ENCODE measurements at regions not wholly inside any gene's neighbourhood (a gene's known extent, or its start where the extent isn't known, plus 50 kb on each side); places are given as distances from the start of the nearest gene placed in this dataset.

GRCh38 chr1:163439471-163439870, 117.7 kb downstream of the NUF2 start:
- TF ChIP-seq POLR2A (IDR thresholded peaks at IDR 0.05) (no peak), CTCF (IDR thresholded peaks at IDR 0.05) (no peak)

Data from testis (tissue), 2 donors.